Stromal cell of bone marrow (primary cell): ENCODE measurements at regions not wholly inside any gene's neighbourhood (a gene's known extent, or its start where the extent isn't known, plus 50 kb on each side); places are given as distances from the start of the nearest gene placed in this dataset.
"Not testable (repeated sequence)": the region's sequence is repeated elsewhere in the genome, so short reads cannot be mapped to it uniquely, and the experiment has no call there.

Experiments
- DNase-seq: peaks from one replicate; pipeline ENCODE4 v3.0.0-alpha.2; 2012; ENCODE audit warnings: low read depth

- no peak for DNase-seq
These were observed 1143.6 kb downstream of the TMEM121 start for GRCh38 chr14:106670011-106670410.

DNA sequence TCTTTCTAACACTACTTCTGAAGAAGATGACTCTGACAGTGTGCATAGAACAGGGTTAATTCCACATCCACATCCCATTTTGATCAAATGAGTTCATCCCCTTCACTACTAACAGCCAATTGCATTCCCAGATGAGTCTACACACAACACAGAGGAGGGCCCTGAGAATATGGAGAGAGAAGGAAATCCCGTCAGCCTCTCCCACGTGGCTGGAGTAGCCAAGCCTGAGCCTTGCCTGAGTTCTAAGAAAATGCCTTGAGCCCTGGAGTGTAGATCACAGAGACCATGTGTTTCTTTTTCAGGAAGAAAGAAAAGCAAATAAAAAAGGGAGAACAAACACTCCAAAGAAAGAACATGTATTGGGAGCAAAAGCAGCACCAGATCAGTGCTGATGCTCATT, 1147.7 kb downstream of the TMEM121 start:
- DNase-seq = not testable (repeated sequence)

- not testable (repeated sequence) for DNase-seq
These were observed 1148.2 kb downstream of the TMEM121 start for GRCh38 chr14:106674509-106675125.

DNA sequence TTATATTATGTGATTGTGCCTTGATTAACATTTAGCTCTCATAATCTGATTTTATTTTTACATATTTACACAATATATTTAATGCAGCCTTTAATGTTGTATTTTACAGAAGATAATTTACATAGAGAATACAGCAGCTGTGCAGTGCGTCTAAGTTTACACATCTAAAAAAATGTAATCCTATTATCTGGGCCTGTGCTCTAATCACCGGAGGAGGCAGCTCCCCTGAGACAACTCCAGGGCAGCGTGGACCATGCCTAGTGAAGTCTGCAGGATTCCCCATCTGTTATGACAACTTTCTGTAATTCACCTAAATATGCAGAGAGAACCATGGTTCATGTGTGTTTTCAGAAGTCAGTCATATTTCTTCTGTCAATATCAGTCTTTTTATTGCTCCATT, 1149.3 kb downstream of the TMEM121 start:
- DNase-seq = not testable (repeated sequence)

GRCh38 chr14:106679776-106680175, 1153.4 kb downstream of the TMEM121 start:
- DNase-seq = no peak

- no peak for DNase-seq
These were observed 1154.8 kb downstream of the TMEM121 start for GRCh38 chr14:106681161-106681560.

- no peak for DNase-seq
These were observed 1155.2 kb downstream of the TMEM121 start for GRCh38 chr14:106681568-106681967.

- no peak for DNase-seq
These were observed 1157.2 kb downstream of the TMEM121 start for GRCh38 chr14:106683631-106684030.

GRCh38 chr14:106686533-106686932, 1160.2 kb downstream of the TMEM121 start:
- no peak for DNase-seq

- no peak for DNase-seq
These were observed 1164.0 kb downstream of the TMEM121 start for GRCh38 chr14:106690333-106690891.

DNA sequence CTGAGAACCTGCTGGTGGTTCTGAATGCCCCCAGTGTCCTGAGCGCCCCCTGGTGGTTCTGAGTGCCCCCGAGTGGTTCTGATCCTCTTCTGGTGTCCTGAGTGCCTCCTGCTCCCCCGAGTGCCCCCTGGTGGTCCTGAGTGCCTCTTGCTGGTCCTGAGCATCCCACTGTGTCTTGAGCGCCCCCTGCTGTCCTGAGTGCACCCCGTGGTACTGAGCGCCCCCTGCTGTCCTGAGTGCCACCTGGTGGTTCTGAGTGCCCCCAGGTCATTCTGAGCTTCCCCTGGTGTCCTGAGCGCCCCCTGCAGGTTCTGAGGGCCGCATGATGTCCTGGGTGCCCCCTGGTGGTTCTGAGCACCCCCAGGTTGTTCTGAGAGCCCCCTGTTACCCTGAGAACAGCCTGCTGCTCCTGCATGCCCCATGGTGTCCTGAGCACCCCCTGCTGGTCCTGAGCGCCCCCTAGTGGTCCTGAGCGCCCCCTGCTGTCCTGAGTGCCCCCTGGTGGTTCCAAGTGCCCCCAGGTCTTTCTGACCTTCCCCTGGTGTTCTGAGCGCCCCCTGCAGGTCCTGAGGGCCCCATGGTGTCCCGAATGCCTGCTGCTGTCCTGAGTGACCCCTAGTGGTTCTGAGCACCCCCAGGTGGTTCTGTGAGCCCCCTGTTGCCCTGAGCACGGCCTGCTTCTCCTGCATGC, 1165.4 kb downstream of the TMEM121 start:
- no peak for DNase-seq

- no peak for DNase-seq
These were observed 1168.4 kb downstream of the TMEM121 start for GRCh38 chr14:106694638-106695393.

- not testable (repeated sequence) for DNase-seq
These were observed 1172.4 kb downstream of the TMEM121 start for GRCh38 chr14:106698620-106699267.

DNA sequence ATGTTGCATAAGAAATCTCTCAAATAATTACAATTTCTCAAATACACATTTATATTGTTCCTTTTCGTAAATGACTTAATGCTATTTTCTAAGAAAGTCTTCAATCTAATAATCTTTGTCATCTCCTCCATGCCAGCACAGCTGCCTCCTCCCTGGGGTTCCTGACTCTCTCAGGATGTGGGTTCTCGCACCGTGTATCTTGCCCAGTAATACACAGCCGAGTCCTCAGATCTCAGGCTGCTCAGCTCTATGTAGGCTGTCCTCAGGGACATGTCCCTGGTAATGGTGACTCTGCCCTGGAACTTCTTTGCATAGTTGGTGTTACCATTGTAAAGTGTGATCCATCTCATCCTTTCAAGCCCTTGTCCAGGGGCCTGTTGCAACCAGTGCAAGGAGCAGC, 1177.3 kb downstream of the TMEM121 start:
- not testable (repeated sequence) for DNase-seq

GRCh38 chr14:106706488-106706887, 1180.1 kb downstream of the TMEM121 start:
- not testable (repeated sequence) for DNase-seq

- DNase-seq = not testable (repeated sequence)
These were observed 1183.8 kb downstream of the TMEM121 start for GRCh38 chr14:106710187-106710586.

DNA sequence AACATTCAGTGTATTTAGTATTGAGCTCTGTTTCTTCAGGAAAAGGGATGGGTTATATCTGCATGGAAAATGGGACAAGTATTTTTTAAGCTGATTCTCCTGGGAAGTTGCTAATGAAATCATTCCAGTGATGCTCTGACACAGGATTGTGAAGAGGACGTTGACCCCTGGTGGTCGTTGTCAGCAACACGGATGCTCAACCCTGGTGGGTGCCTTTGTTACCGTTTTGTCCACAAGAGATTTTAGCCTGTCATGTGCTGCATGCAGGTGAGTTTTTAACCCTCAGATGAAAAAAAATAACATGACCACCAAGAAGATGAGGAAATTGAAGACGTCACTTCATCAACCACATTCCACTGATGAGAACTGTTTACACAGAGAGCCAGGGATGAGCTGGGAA, 1186.1 kb downstream of the TMEM121 start:
- DNase-seq = not testable (repeated sequence)

DNA sequence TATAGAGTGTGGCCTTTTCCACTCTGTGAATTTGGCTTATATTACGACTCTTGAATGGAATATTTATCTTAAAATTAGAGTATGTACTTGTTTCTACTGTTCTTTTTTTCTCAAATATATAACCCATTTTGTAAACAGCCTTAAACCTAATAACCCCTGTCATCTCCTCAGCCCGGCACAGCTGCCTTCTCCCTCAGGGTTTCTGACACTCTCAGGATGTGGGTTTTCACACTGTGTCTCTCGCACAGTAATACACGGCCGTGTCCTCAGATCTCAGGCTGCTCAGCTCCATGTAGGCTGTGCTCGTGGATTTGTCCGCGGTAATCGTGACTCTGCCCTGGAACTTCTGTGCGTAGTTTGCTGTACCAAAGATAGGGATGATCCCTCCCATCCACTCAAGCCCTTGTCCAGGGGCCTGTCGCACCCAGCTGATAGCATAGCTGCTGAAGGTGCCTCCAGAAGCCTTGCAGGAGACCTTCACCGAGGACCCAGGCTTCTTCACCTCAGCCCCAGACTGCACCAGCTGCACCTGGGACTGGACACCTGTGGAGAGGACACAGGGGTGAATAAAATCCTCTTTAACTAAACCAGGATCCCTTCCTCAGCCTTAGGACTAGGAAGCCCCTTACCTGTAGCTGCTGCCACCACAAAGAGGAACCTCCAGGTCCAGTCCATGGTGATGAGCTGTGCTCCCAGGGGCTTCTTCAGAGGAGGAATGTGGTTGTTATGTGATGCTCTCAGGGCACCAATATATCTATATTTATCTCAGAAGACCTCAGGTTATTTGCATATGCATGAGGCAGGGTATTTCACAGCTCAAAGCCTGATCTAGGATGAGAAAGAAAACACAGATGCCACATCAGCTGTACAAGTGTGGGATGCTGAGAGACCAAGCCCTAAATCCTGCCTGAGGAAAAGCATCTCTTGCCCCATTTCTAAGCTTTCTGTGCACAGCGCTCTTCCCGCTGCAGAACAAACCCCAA, 1188.4 kb downstream of the TMEM121 start:
- not testable (repeated sequence) for DNase-seq

- DNase-seq = not testable (repeated sequence)
These were observed 1191.2 kb downstream of the TMEM121 start for GRCh38 chr14:106717544-106717943.

GRCh38 chr14:106719880-106720279, 1193.5 kb downstream of the TMEM121 start:
- DNase-seq = not testable (repeated sequence)

DNA sequence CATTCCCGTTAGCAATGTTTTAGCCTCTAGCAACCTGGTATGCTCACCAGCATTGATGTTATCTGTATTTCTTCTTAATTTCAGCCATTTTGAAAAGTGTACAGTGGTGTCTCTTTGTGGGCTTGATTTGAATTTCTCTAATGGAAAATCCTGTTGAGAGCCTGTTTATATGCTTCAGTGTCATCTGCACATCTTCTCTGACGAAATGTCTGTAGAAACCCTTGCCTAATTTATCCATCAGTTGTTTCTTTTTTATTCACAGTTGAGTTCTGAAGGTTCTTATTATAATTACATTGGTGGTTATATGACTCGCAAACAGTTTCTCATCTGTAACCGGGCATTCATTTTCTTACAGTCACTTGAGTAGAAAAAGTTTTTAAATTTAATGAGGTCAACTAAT, 1195.5 kb downstream of the TMEM121 start:
- not testable (repeated sequence) for DNase-seq
